ENCODE measurements at regions not wholly inside any gene's neighbourhood (a gene's known extent, or its start where the extent isn't known, plus 50 kb on each side); places are given as distances from the start of the nearest gene placed in this dataset.

GRCh38 chr9:80602291-80602690, 1030.5 kb downstream of the TLE4 start:
- no peak for TF ChIP-seq EZH2 (IDR thresholded peaks at IDR 0.05)
- no peak for TF ChIP-seq POLR2AphosphoS5 (IDR thresholded peaks at IDR 0.05; ENCODE audit: borderline replicate concordance, low read depth, low read length)
